ENCODE measurements at regions not wholly inside any gene's neighbourhood (a gene's known extent, or its start where the extent isn't known, plus 50 kb on each side); places are given as distances from the start of the nearest gene placed in this dataset.
A peak's percentile ranks its signal among the peaks of the same experiment; 100 is the strongest.

DNA sequence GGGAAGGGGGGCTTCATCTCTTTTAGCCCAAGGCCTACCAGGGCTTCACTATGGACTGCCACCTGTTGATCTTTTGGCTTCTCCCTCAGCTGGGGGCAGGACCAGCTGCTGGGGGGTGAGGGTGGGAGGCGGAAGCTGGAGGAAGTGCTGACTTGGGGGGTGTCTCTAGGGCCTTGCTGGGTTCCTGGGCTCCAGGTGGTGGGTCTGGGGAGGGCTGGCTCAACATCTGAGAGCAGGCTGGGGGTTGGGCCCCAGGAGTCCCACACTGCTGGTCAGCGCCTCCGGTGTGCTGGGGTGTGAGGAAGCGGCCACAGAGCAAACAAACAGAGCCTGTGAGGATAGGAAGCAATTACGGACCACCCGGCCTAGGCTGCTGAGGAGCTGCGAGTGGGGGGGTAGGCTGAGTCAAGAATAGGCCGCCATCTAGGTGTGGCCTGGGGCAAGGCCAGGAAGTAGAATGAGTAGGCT is 85.7 kb downstream of the EFNB1 start:
- FAIRE-seq = no peak
- peak in 4 of 5 donors; percentile 33 to 59 (median 50) for DNase-seq

GRCh38 chrX:68913249-68913547 is 84.4 kb downstream of the EFNB1 start:
- no peak for DNase-seq
- intact Hi-C loops (cut with DNase I) = no loop called here

More for the DNA sequence above, 85.7 kb downstream of the EFNB1 start:
- Histone ChIP-seq H3K4me3 (ENCODE audit: low read length in 3 of 3) (no peak overlapping the region), H3K4me1 (ENCODE audit: control insufficient read depth in 2 of 3, insufficient read depth in 2 of 3, low read depth in 1 of 3, low read length in 3 of 3) (peaks cover 0 to 6% (median 2%) of the 10 kb centered on the region in 3 donors), H3K27me3 (ENCODE audit: control insufficient read depth, insufficient read depth, low read length) (no peaks in the 10 kb centered on the region), H3K36me3 (ENCODE audit: control insufficient read depth in 2 of 3, insufficient read depth in 3 of 3, low read length in 3 of 3) (no peaks in the 10 kb centered on the region), H3K9ac (ENCODE audit: low read length in 3 of 3) (no peak overlapping the region), H3K27ac (ENCODE audit: low read depth in 2 of 2, low read length in 2 of 2) (no peak overlapping the region), H3K9me3 (ENCODE audit: control insufficient read depth in 2 of 3, insufficient read depth in 1 of 3, low read length in 3 of 3) (no peaks in the 10 kb centered on the region)
- TF ChIP-seq, protein P1, sequence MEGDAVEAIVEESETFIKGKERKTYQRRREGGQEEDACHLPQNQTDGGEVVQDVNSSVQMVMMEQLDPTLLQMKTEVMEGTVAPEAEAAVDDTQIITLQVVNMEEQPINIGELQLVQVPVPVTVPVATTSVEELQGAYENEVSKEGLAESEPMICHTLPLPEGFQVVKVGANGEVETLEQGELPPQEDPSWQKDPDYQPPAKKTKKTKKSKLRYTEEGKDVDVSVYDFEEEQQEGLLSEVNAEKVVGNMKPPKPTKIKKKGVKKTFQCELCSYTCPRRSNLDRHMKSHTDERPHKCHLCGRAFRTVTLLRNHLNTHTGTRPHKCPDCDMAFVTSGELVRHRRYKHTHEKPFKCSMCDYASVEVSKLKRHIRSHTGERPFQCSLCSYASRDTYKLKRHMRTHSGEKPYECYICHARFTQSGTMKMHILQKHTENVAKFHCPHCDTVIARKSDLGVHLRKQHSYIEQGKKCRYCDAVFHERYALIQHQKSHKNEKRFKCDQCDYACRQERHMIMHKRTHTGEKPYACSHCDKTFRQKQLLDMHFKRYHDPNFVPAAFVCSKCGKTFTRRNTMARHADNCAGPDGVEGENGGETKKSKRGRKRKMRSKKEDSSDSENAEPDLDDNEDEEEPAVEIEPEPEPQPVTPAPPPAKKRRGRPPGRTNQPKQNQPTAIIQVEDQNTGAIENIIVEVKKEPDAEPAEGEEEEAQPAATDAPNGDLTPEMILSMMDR (IDR thresholded peaks at IDR 0.05; ENCODE audit: borderline replicate concordance, extremely low read depth, insufficient read depth) = no peak
- intact Hi-C loops (cut with DNase I) = no loop called here

DNA sequence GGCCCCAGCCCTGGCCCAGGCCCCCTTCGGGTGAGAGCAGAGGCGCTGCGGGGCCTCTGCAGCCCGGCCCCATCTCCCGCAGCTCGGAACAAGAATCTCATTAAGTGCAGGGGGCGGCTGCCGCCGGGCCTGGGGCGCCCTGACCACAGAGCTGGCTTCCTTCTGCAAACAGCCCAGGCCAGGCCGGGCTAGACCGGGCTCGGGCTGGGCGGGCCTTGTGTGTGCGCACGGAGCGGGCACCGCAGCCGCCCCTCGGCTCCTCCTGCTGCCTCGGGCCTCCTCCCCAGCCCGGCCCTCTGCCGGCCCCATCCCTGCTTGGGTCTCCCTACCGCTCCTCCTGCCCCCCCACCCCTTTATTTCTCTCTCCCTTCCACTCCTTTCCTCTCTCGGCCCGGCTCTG is 83.3 kb downstream of the EFNB1 start:
- H3K27me3 ChIP-seq (ENCODE audit: control insufficient read depth, insufficient read depth, low read length) = no peaks in the 10 kb centered on the region
- H3K9me3 ChIP-seq (ENCODE audit: control insufficient read depth in 2 of 3, insufficient read depth in 1 of 3, low read length in 3 of 3) = no peaks in the 10 kb centered on the region
- TF ChIP-seq, protein P1 (IDR thresholded peaks at IDR 0.05; ENCODE audit: borderline replicate concordance, extremely low read depth, insufficient read depth) = no peak
- no peaks in the 10 kb centered on the region for H3K36me3 ChIP-seq (ENCODE audit: control insufficient read depth in 2 of 3, insufficient read depth in 3 of 3, low read length in 3 of 3)
- H3K4me1 ChIP-seq (ENCODE audit: control insufficient read depth in 2 of 3, insufficient read depth in 2 of 3, low read depth in 1 of 3, low read length in 3 of 3) = peaks cover 0 to 6% (median 2%) of the 10 kb centered on the region in 3 donors
- intact Hi-C loops (cut with DNase I) = no loop called here
- no peak for FAIRE-seq
- no peak overlapping the region for H3K27ac ChIP-seq (ENCODE audit: low read depth in 2 of 2, low read length in 2 of 2)
- peak in 3 of 5 donors; percentile 38 to 66 (median 59) for DNase-seq
- H3K9ac ChIP-seq (ENCODE audit: low read length in 3 of 3) = no peak overlapping the region
- H3K4me3 ChIP-seq (ENCODE audit: low read length in 3 of 3) = no peak overlapping the region

More at GRCh38 chrX:68913249-68913547, 84.4 kb downstream of the EFNB1 start:
- Histone ChIP-seq H3K27ac (ENCODE audit: low read depth in 2 of 2, low read length in 2 of 2) (no peak overlapping the region), H3K4me3 (ENCODE audit: low read length in 3 of 3) (no peak overlapping the region), H3K9me3 (ENCODE audit: control insufficient read depth in 2 of 3, insufficient read depth in 1 of 3, low read length in 3 of 3) (no peaks in the 10 kb centered on the region), H3K36me3 (ENCODE audit: control insufficient read depth in 2 of 3, insufficient read depth in 3 of 3, low read length in 3 of 3) (no peaks in the 10 kb centered on the region), H3K27me3 (ENCODE audit: control insufficient read depth, insufficient read depth, low read length) (no peaks in the 10 kb centered on the region), H3K4me1 (ENCODE audit: control insufficient read depth in 2 of 3, insufficient read depth in 2 of 3, low read depth in 1 of 3, low read length in 3 of 3) (peaks cover 0 to 6% (median 2%) of the 10 kb centered on the region in 3 donors), H3K9ac (ENCODE audit: low read length in 3 of 3) (no peak overlapping the region)
- TF ChIP-seq, protein P1 (IDR thresholded peaks at IDR 0.05; ENCODE audit: borderline replicate concordance, extremely low read depth, insufficient read depth) = no peak
- FAIRE-seq = no peak
